GM12865 (cell line): ENCODE measurements at regions not wholly inside any gene's neighbourhood (a gene's known extent, or its start where the extent isn't known, plus 50 kb on each side); places are given as distances from the start of the nearest gene placed in this dataset.

Experiments
- DNase-seq: peaks from one replicate; pipeline ENCODE4 v3.0.0; 2010; ENCODE audit warnings: low read depth
- H3K4me3 ChIP-seq: 2 replicates; pipeline ENCODE4 v1.5.1; 2011; ENCODE audit warnings: mild to moderate bottlenecking, low read depth, low read length, control low read depth
- CTCF ChIP-seq: IDR thresholded peaks from 2 replicates; pipeline ENCODE4 v1.5.1; 2011; ENCODE audit warnings: low read length, control low read depth, low read depth, inconsistent platforms; ENCODE audit not compliant: insufficient read depth; ENCODE audit errors: missing control alignments

- TF ChIP-seq CTCF = no peak
- DNase-seq = no peak
- no peak overlapping the region for H3K4me3 ChIP-seq
Observed at GRCh38 chr15:68871507-68871906, 50.8 kb upstream of the ANP32A start.

DNA sequence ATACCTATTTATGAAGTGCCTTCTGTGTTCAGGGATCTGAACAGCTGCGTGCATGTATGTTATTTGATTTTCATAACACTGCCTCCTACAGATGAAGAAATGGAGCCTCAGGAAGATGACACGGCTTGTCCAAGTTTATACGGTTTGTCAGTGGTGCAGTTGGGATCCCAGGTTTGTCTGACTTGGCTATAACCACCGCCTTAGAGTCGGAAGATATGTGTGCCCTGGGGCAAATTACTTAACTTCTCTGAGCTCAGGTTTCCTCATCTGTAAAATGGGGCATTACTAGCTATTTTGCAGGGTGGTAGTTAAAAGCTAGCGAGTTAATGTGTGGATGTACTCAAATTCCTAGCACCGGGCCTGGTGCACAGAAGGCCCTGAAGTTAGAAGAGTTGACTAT is 54.1 kb upstream of the ANP32A start:
- DNase-seq = no peak
- no peak for TF ChIP-seq CTCF
- no peak overlapping the region for H3K4me3 ChIP-seq

- peak; percentile 86 for TF ChIP-seq CTCF
- DNase-seq = peak; percentile 91
- no peak overlapping the region for H3K4me3 ChIP-seq
Observed at GRCh38 chr15:68875377-68876116, 54.8 kb upstream of the SPESP1 start.

DNA sequence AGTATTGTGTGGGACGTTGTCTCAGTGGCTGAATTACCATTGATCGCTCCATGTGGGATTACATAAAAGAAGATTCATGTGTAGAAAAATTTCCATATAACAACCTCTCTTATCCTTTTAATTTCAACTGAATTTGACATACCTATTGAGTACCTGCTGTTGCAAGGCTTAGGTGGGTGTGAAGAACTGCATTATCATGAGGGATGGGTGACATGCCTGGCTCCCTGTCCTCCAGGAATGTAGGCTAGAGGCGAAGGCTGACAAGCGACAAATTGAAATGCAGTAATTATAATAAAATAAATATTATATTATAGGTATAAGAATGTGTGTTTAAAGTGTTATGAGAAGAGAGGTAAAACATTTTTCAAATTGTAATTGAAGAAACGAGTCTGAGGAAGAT is 52.7 kb upstream of the SPESP1 start:
- no peak for TF ChIP-seq CTCF
- H3K4me3 ChIP-seq = no peak overlapping the region
- DNase-seq = no peak

DNA sequence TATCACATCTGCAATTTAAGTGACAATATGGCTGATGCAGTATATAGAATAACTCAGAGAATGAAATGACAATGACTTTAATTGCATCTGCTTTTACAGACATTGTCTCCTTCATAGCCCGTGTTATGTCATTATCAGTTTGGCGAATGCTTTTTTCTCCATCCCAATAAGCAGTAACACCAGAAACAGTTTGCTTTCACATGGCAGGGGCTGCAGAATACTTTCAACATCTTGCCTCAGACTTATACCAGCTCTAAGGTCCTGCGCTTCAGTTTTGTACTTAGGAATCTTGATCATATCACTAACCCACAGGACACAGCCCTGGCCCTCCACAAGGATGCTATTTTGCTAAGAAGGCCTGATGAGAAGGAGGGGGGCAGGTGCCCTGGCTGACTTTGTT is 49.9 kb upstream of the SPESP1 start:
- no peak for DNase-seq
- TF ChIP-seq CTCF = no peak
- no peak overlapping the region for H3K4me3 ChIP-seq
